ENCODE measurements at regions not wholly inside any gene's neighbourhood (a gene's known extent, or its start where the extent isn't known, plus 50 kb on each side); places are given as distances from the start of the nearest gene placed in this dataset.
"Not testable (repeated sequence)": the region's sequence is repeated elsewhere in the genome, so short reads cannot be mapped to it uniquely, and the experiment has no call there.

DNA sequence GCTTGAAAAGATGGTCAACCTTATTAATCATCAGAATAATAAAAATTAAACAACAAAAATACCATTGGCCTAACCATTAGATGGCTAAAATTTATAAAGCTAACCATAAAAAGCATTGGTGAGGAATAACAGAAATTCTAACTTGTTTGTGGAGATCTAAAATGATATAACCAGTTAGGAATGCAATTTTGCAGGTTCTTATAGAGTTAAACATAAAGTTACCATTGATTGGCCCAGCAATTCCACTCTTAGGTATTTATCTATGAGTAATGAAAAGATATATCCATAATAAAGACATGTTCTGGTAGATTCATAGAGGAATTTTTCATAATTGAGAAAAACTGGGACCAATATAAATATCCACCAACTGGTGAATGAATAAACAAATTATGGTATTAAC is 1098.6 kb downstream of the FSCB start:
- no peak for DNase-seq (ENCODE audit: low spot score)

DNA sequence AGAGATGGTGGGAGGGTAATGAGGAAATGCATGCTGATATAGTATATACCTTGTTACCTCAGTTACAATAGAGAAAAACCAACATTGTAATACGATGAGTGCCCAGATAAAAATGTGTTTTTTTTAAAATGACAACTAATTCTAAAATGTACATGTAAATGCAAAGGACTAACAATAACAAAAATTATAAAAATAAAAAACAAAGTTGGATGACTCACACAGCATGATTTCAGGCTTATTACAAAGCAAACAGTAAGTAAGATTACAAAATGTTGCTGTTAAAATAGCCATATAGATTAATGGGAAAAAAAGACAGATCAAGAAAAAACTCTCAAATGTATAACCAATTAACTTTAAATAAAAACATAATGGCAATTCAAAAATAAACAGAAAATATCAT is 1099.4 kb downstream of the FSCB start:
- no peak for DNase-seq (ENCODE audit: low spot score)

DNA sequence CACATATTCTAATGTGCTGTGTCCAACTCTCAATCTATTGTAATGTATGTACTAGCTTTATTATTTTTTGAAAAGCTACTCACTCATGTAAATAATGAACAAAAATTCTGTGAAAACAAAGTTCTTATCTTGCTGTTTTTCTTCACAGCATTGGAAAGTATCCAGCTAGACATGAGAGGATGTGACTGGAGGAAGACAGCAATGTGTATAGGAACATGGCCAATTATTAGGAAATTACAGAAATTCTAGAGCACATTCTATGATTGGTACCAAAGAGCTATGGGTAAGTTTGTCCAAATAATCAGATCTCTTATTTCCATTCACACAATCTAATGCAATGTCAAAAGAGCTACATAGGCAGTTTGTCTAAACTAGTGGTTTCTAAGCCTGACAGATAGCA is 1100.2 kb downstream of the FSCB start:
- no peak for DNase-seq (ENCODE audit: low spot score)

DNA sequence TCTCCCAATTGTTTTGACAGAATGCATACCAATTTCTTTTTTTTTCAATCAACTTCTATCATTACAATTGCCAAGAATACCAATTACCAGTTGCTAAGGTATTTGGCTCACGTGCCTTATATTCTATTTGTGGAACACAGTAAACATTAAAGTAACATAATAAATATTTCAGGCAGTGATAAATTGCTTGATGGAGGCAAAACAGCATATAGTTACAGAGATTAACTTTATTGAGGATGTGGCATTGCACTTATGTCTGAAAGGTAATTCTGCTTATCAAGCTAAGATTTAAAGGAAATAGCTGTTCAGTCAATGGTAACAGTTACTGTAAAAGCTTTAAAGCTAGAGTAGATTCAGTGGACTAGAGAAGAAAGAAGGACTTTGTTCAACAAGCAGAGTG is 1107.8 kb downstream of the FSCB start:
- no peak for DNase-seq (ENCODE audit: low spot score)

DNA sequence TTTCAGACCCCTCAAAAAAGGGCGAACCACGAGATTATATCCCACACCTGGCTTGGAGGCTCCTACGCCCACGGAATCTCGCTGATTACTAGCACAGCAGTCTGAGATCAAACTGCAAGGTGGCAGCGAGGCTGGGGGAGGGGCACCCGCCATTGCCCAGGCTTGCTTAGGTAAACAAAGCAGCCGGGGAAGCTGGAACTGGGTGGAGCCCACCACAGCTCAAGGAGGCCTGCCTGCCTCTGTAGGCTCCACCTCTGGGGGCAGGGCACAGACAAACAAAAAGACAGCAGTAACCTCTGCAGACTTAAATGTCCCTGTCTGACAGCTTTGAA is 1136.6 kb downstream of the FSCB start:
- DNase-seq (ENCODE audit: low spot score), result not testable (repeated sequence)

DNA sequence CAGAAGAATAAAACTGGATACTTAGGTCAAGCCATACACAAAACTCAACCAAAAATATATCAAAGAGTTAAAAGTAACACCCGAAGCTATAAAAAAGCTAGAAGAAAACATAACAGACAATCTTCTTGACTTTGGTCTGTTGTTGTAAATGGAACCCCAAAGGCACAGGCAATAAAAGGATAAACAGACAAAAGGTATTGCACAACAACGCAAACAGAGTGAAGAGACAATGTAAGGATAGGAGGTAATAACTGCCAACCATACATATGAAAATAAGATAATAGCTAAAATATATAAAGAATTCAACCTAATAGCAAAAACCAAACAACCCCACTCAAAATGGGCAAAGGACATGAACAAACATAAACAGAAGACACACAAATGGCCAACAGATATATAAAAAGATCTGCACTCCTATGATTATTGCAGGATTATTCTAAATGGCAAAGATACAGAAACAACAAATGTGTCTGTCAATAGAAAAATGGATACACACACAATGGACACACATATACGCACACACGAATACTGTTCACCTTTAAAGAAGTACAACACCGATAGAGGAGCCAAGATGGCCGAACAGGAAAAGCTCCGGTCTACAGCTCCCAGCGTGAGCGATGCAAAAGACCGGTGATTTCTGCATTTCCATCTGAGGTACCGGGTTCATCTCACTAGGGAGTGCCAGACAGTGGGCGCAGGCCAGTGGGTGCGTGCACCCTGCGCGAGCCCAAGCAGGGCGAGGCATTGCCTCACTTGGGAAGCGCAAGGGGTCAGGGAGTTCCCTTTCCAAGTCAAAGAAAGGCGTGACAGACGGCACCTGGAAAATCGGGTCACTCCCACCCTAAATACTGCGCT is 1137.1 kb downstream of the FSCB start:
- no peak for DNase-seq (ENCODE audit: low spot score)

DNA sequence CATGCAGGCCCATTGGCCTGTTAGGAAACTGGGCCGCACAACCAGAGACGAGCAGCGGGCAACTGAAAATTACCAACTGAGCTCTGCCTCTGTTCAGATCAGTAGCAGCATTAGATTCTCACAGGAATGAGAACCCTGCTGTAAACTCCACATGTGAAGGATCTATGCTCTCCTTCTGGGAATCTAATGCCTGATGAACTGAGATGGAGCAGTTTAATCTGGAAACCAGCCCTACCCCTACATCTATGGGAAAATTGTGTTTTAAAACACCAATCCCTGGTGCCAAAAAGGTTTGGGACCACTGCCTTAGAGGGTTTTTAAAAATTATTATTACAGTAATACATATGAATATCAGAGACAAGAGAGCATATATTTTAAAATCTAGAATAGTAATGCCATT is 1144.5 kb downstream of the FSCB start:
- no peak for DNase-seq (ENCODE audit: low spot score)

DNA sequence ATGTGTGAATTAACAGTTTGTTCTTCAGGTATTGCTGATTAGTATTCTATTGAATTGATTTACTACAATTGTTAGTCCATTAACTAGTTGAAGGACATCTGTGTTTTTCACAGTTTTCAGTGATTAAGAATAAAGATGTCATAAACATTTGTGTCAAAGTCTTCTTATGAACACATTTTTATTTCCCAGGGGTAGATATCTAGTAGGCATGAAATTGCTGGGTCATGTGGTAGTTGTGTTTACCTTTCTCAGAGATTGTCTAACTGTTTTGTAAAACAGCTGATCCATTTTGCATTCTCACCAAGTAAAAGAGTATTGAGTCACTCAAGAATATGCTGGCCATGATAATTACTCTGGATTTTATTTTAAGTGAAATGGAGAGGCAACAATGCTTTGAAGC is 1145.3 kb downstream of the FSCB start:
- DNase-seq (ENCODE audit: low spot score), result no peak

DNA sequence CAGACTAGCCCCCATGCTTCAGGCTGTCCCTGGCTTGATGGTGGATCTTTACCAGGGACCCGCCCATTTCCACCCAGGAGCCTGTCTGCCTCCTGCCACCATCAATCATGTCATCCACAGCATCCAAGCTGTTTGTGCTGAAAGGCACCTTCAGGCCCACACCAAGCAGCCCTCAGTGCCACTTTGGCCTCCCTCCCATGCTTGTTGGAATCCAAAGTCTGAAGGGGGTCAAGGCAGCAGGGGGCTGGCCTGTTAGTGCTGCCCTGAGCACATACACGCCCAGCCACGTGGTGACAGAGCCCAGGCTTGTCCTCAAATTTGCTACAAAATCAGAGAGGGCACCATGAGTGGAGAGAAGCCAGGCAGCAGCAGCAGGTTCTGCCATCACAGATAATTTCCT is 1146.8 kb downstream of the FSCB start:
- no peak for DNase-seq (ENCODE audit: low spot score)

DNA sequence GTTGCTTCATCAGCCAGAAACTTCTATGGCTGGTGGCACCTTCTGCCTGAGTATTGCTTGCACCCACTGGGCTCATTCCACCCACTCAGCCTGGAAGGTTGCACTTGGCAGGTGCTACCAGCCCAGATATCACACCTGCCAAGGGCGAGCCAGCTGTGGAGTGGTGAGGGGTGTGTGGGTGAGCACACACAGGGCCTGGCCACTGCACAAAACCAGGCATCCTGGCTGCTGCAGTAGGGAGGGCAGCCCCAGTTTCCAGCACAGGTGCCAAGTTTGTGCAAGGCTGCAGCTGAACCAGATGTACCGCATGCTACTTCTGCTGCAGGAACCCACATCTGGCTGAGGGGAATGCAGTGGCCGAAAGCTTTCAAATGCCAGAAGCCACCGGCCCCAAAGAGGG is 1147.8 kb downstream of the FSCB start:
- no peak for DNase-seq (ENCODE audit: low spot score)

DNA sequence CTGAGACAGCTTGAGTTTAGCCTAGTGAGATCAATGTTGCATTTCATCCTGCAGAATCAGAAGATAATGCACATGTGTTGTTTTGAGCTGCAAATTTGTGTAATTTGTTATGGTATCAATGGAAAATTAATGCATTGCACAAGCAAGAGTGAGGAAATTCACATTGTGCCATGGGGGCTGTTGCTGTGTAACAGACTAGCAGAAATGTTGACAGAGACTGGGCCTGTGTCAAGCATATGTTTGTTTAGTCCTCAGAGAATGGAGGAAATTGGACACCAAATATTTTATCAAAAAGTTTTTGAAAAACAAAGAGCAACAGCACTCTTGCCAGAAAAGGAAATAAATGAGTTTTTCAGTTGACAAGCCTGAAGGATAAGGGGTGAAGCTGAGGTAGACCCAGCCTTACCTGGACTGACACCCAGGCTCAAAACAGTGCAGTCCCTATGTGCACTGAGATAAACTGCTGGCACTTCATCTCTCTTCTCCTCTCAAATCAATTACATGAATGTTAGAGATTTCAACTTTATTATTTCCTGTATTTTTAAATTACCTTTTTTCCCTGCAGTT is 1150.0 kb downstream of the FSCB start:
- no peak for DNase-seq (ENCODE audit: low spot score)

DNA sequence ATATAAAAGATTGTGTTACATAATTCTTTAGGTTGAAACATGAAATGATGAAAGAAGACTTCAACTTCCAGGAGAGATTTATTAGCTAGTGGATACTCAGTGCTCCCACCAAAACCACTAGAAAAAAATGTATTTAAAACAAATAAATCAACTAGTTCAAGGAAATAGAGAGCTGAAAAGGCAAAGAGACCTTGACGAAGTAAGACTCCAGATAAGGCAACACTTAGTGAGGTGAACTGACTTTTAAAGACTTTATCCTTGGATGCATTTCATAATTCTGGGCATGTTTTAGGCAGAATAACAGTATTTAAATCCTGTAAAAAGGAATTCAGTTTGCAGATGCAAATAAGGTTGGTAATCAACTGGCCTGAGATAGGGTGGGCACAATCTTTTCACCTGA is 1150.7 kb downstream of the FSCB start:
- no peak for DNase-seq (ENCODE audit: low spot score)

DNA sequence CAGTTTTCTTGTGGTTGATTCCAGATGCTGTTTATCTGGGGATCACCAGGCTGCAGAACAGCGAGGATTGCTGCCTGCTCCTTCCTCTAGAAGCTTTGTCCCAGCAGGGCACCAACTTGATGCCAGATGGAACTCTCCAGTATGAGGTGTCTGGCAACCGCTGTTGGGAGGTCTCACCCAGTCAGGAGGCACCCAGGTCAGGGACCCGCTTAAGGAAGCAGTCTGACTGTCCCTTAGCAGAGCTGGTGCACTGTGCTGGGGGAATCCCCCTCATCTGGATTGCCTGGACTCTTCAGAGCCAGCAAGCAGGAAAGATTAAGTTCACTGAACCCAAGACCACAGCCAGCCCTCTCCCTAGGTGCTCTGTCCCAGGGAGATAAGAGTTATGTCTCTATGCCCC is 1165.2 kb downstream of the FSCB start:
- no peak for DNase-seq (ENCODE audit: low spot score)

DNA sequence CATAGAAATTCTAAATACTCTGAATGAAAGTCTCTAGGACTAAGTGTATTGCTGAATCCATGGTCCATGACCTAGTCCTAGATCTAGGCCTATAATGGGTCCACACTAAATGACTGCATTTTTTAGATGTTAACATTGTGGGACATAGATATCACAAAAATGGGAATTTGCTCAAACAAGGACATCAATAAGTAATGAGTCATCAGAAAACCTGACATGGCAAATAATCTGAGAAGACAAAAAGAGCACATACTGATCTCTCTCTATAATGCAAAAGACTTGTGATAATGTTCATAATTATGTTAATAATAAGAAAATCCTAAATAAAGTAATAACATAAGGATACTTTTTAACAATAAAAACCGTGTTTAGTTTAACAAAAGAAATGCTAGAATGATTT is 1168.4 kb downstream of the FSCB start:
- no peak for DNase-seq (ENCODE audit: low spot score)

DNA sequence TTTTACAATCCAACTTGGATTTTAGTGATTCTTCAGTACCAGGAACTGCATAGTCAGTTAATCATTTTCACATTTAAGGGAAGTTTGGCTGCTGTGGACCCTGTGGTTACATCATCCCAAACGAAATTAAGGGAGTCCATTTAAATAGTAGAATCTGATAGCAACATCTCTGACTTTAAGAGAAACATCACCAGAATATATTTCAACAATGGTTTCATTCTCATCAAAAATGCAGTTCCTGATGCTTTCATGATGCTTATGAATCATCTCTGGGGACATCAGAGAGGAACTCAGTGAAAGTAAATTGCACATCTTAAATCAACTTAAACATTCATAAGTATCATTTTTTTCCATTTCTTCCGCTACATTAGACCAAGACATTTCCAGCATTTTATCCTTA is 1170.7 kb downstream of the FSCB start:
- DNase-seq (ENCODE audit: low spot score), result no peak

DNA sequence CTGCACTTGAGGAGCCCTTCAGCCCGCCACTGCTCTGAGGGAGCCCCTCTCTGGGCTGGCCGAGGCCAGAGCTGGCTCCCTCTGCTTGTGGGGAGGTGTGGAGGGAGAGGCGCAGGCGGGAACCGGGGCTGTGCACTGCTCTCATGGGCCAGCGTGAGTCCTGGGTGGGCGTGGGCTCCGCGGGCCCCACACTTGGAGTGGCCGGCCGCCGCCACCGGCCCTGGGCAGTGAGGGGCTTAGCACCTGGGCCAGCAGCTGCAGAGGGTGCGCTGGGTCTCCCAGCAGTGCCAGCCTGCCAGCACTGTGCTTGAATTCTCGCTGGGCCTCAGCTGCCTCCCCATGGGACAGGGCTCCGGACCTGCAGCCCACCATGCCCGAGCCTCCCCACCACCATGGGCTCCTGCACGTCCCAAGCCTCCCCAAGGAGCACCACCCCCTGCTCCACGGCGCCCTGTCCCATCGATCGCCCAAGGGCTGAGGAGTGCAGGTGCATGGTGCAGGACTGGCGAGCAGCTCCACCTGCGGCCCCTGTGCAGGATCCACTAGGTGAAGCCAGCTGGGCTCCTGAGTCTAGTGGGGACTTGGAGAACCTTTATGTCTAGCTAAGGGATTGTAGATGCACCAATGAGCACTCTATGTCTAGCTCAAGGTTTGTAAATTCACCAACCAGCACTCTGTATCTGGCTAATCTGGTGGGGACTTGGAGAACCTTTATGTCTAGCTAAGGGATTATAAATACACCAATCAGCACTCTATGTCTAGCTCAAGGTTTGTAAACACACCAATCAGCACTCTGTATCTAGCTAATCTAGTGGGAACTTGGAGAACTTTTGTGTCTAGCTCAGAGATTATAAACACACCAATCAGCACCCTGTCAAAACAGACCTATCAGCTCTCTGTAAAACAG is 1180.3 kb downstream of the FSCB start:
- DNase-seq (ENCODE audit: low spot score), result not testable (repeated sequence)

DNA sequence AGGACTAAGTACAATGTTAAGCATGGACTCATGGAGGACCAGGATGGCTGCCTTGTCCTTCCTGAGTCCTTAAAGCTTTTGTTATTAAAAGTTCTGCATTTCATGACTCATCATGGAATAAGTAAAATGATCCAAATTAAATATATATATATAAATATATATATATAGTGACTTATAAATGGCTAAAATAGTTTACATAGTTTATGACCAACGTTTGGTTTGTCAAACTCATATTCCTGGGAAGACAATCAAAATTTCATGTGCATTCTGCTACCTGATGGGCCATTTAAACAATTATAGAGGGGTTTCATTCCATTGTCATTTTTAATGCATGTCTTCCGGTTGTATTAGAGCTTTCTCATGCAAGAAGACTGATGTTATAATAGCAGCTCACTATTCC is 1190.7 kb downstream of the FSCB start:
- no peak for DNase-seq (ENCODE audit: low spot score)

DNA sequence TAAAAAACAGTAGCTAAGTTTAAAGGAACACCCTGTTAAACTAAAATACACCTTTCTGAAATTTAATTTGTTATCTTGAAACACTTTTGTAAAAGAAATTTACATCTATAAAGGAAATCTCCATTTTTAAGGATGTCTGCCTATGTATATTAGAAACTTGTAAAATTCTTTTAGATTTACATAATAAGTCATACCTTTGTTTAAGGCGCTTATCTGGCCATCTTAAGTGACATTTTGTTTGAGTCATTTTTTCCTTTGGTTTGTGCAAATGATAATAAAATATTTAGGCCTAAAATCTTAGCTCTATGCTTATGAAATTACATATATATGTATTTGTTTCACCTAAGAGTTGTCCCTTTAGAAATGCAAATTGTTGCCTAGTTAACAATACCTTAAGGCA is 1193.4 kb downstream of the FSCB start:
- DNase-seq (ENCODE audit: low spot score), result no peak

DNA sequence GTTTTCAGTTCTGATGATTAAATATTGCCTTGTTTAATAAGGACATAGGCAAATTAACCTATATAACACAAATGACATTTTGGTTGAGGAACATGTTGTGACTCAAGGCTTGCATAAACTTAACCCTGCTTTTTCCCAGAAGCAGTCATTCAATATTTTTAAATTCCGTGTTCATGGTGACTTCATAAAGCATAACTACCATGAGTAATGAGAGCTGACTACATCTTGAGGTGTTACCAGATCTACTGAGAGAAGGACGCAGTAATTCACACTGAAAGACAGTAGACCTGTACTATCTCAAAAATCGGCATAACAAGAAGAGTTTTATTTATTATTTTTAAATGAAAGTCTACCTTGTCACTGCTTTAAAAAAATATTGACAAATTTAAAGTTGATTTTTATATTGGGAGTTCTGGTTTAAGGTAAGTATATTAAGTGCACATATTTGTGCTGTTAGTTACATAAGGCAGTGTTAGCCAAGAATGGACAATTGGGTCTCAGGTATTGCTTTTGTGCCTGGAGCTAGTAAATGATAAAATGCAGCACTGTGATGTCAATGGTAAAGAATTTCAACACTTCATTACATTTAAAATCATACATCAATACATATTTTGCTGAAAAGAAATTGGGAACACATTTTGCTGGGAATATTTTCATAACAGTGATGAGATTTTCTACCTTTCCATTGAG is 1198.5 kb downstream of the FSCB start:
- DNase-seq (ENCODE audit: low spot score), result no peak

DNA sequence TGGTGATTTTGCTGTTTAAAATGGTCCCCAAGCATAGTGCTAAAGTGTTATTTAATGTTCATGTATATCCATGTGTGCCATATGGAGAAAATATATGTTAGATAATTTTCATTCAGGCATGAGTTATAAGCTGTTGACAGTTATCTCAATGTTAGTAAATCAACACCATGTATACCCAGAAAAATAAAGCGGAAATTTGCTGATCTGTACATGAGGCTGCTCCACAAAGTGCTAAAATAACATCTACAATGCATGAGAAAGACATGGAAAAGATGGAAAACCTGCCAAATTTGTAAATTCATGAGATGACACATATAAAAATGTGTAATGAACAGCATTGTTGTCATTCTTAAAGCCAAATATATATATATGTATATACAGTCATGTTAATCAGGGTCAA is 1199.2 kb downstream of the FSCB start:
- no peak for DNase-seq (ENCODE audit: low spot score)

DNA sequence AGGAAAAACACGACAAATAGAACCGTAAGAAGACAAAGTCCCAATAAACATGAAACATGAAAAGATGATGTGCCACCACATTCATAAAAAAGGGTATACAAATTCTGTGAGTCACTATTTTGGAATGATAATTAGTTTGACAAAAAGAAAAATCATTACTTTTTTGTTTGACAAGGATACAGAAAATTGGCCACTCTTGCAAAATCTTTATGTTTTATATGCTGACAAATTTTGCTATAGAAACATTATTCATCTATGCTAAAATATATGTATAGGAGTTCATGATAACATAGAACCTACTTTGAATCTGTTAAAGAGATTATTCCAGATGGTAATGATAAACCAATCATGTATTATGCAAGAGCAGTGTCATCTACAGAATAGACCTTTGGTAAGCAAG is 1201.0 kb downstream of the FSCB start:
- DNase-seq (ENCODE audit: low spot score), result no peak

DNA sequence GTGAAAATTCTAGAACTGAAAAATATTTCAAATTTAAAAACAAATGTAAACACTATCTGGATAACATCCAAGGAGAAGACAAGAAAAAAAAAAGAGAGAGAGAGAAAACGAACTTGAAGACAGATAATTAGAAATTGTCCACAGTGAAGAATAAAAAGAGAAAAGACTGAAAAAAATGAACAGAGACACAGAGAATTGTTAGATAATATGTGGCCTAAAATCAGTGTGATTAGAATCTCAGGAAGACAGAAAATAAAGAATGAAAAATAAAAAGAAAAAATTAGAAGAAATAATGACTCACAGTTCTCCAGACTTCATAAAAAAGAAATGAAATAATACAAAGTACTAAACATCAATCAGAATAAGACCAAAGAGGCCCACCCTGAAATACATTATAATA is 1209.3 kb downstream of the FSCB start:
- DNase-seq (ENCODE audit: low spot score), result no peak

DNA sequence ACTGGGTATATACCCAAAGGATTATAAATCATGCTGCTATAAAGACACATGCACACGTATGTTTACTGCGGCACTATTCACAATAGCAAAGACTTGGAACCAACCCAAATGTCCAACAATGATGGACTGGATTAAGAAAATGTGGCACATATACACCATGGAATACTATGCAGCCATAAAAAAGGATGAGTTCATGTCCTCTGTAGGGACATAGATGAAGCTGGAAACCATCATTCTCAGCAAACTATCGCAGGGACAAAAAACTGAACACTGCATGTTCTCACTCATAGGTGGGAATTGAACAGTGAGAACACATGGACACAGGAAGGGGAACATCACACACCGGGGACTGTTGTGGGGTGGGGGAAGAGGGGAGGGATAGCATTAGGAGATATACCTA is 1211.0 kb downstream of the FSCB start:
- not testable (repeated sequence) for DNase-seq (ENCODE audit: low spot score)
